Trophoblast cell (in vitro differentiated cells and primary cell): ENCODE measurements at regions not wholly inside any gene's neighbourhood (a gene's known extent, or its start where the extent isn't known, plus 50 kb on each side); places are given as distances from the start of the nearest gene placed in this dataset.

Experiments used
- DNase-seq, 2 donors: peaks; one replicate each; pipeline ENCODE4 v3.0.0-alpha.2; 2016
- H2AFZ ChIP-seq: 2 replicates; pipeline ENCODE4 v1.6.1; 2013; ENCODE audit warnings: low read length, moderate library complexity, mild to moderate bottlenecking; ENCODE audit not compliant: insufficient read depth, poor library complexity
- H2AK5ac ChIP-seq: 2 replicates; pipeline ENCODE4 v1.6.1; 2013; ENCODE audit warnings: mild to moderate bottlenecking, low read length
- H2BK120ac ChIP-seq: 2 replicates; pipeline ENCODE4 v1.6.1; 2013; ENCODE audit warnings: low read length, mild to moderate bottlenecking, moderate library complexity; ENCODE audit not compliant: insufficient read depth, poor library complexity
- H2BK12ac ChIP-seq: 2 replicates; pipeline ENCODE4 v1.6.1; 2013; ENCODE audit warnings: mild to moderate bottlenecking, low read length, moderate library complexity
- H2BK5ac ChIP-seq: 2 replicates; pipeline ENCODE4 v1.6.1; 2013; ENCODE audit warnings: low read length, low read depth, moderate library complexity, mild to moderate bottlenecking; ENCODE audit not compliant: poor library complexity
- H3K14ac ChIP-seq: 2 replicates; pipeline ENCODE4 v1.6.1; 2013; ENCODE audit warnings: mild to moderate bottlenecking, low read length
- H3K18ac ChIP-seq: 2 replicates; pipeline ENCODE4 v1.6.1; 2013; ENCODE audit warnings: mild to moderate bottlenecking, low read length
- H3K23ac ChIP-seq: 2 replicates; pipeline ENCODE4 v1.6.1; 2013; ENCODE audit warnings: low read length
- H3K27ac ChIP-seq: 2 replicates; pipeline ENCODE4 v1.5.1; 2013; ENCODE audit warnings: low read depth, mild to moderate bottlenecking, inconsistent platforms, low read length, moderate library complexity
- H3K27me3 ChIP-seq: 2 replicates; pipeline ENCODE4 v1.6.1; 2013; ENCODE audit warnings: inconsistent platforms, mild to moderate bottlenecking, low read length, moderate library complexity; ENCODE audit not compliant: insufficient read depth
- H3K36me3 ChIP-seq, 2 experiments: 1 replicate in 1 of 2; 2 replicates in 1 of 2; pipeline ENCODE4 v1.6.1; 2013; ENCODE audit warnings: low read length in 2 of 2, mild to moderate bottlenecking in 2 of 2, moderate library complexity in 1 of 2; ENCODE audit not compliant: insufficient read depth in 2 of 2, control insufficient read depth in 1 of 2
- H3K4ac ChIP-seq: 2 replicates; pipeline ENCODE4 v1.6.1; 2013; ENCODE audit warnings: low read depth, mild to moderate bottlenecking, low read length, moderate library complexity
- H3K4me1 ChIP-seq, 2 experiments: 1 replicate in 1 of 2; 2 replicates in 1 of 2; pipeline ENCODE4 v1.6.1; 2013; ENCODE audit warnings: low read length in 2 of 2, mild to moderate bottlenecking in 2 of 2, moderate library complexity in 1 of 2; ENCODE audit not compliant: insufficient read depth in 2 of 2, control insufficient read depth in 1 of 2
- H3K4me2 ChIP-seq: 2 replicates; pipeline ENCODE4 v1.6.1; 2013; ENCODE audit warnings: inconsistent platforms, mild to moderate bottlenecking, low read length, moderate library complexity
- H3K4me3 ChIP-seq: 2 replicates; pipeline ENCODE4 v1.5.1; 2013; ENCODE audit warnings: mild to moderate bottlenecking, low read depth, low read length, inconsistent platforms
- H3K79me1 ChIP-seq: one replicate; pipeline ENCODE4 v1.6.1; 2013; ENCODE audit warnings: low read length
- H3K79me2 ChIP-seq: 2 replicates; pipeline ENCODE4 v1.6.1; 2013; ENCODE audit warnings: low read length, mild to moderate bottlenecking; ENCODE audit not compliant: control insufficient read depth, insufficient read depth, poor library complexity
- H3K9ac ChIP-seq: 2 replicates; pipeline ENCODE4 v1.6.1; 2013; ENCODE audit warnings: mild to moderate bottlenecking, low read length
- H3K9me3 ChIP-seq: 2 replicates; pipeline ENCODE4 v1.6.1; 2013; ENCODE audit warnings: low read depth, mild to moderate bottlenecking, control low read depth, inconsistent platforms, low read length; ENCODE audit not compliant: insufficient read depth
- H4K12ac ChIP-seq: 2 replicates; pipeline ENCODE4 v1.6.1; 2013; ENCODE audit warnings: low read depth, mild to moderate bottlenecking, low read length, moderate library complexity
- H4K8ac ChIP-seq: 2 replicates; pipeline ENCODE4 v1.6.1; 2013; ENCODE audit warnings: low read depth, mild to moderate bottlenecking, low read length, moderate library complexity
- H4K91ac ChIP-seq: one replicate; pipeline ENCODE4 v1.6.1; 2013; ENCODE audit warnings: low read depth, mild to moderate bottlenecking, low read length, moderate library complexity
- WGBS: extraction: QIAGEN DNeasy Blood & Tissue Kit; methylation state at CpG from one replicate; pipeline ENCODE4 v1.1.7; 2013; ENCODE audit warnings: missing lambda C conversion rate; ENCODE audit not compliant: insufficient read length, insufficient coverage; ENCODE audit errors: extremely low coverage; 5-methylcytosine and 5-hydroxymethylcytosine counted together

GRCh38 chr2:121001641-121002040 lies 266.0 kb downstream of the GLI2 start:
- Histone ChIP-seq H3K27ac (no peak overlapping the region), H4K91ac (no peak overlapping the region)

GRCh38 chr2:121002597-121002996 lies 266.9 kb downstream of the GLI2 start:
- H3K27ac ChIP-seq, result no peak overlapping the region
- H3K14ac ChIP-seq, result no peak overlapping the region
- no peak overlapping the region for H3K4me2 ChIP-seq
- no CpG with 5 or more reads among the region's 1 CpG for WGBS
- H2BK12ac ChIP-seq, result no peak overlapping the region
- no peaks in the 10 kb centered on the region for H3K36me3 ChIP-seq
- no peak overlapping the region for H3K4me3 ChIP-seq
- H2AK5ac ChIP-seq, result no peak overlapping the region
- H2BK120ac ChIP-seq, result no peak overlapping the region
- no peak overlapping the region for H2BK5ac ChIP-seq
- H3K79me2 ChIP-seq, result no peaks in the 10 kb centered on the region
- peaks cover 0 to 2% of the 10 kb centered on the region in 2 experiments for H3K4me1 ChIP-seq
- no peak overlapping the region for H4K91ac ChIP-seq
- H3K27me3 ChIP-seq, result no peaks in the 10 kb centered on the region
- H3K4ac ChIP-seq, result no peak overlapping the region
- no peak for DNase-seq
- no peak overlapping the region for H4K8ac ChIP-seq
- H3K79me1 ChIP-seq, result no peaks in the 10 kb centered on the region
- H4K12ac ChIP-seq, result no peak overlapping the region
- no peak overlapping the region for H3K23ac ChIP-seq
- no peaks in the 10 kb centered on the region for H3K9me3 ChIP-seq
- no peak overlapping the region for H3K9ac ChIP-seq
- no peak overlapping the region for H3K18ac ChIP-seq
- H2AFZ ChIP-seq, result no peak overlapping the region

More at GRCh38 chr2:121001641-121002040, 266.0 kb downstream of the GLI2 start:
- peaks cover 0 to 2% of the 10 kb centered on the region in 2 experiments for H3K4me1 ChIP-seq
- no peak overlapping the region for H4K12ac ChIP-seq
- no peaks in the 10 kb centered on the region for H3K27me3 ChIP-seq
- H2BK12ac ChIP-seq, result no peak overlapping the region
- no peaks in the 10 kb centered on the region for H3K36me3 ChIP-seq
- DNase-seq, result no peak
- no peaks in the 10 kb centered on the region for H3K79me1 ChIP-seq
- H3K9ac ChIP-seq, result no peak overlapping the region
- H2BK120ac ChIP-seq, result no peak overlapping the region
- no peak overlapping the region for H3K4me3 ChIP-seq
- H4K8ac ChIP-seq, result no peak overlapping the region
- H2AFZ ChIP-seq, result no peak overlapping the region
- H2BK5ac ChIP-seq, result no peak overlapping the region
- H3K4me2 ChIP-seq, result no peak overlapping the region
- H3K9me3 ChIP-seq, result no peaks in the 10 kb centered on the region
- no peaks in the 10 kb centered on the region for H3K79me2 ChIP-seq
- no peak overlapping the region for H3K18ac ChIP-seq
- no peak overlapping the region for H3K23ac ChIP-seq
- no peak overlapping the region for H3K4ac ChIP-seq
- H3K14ac ChIP-seq, result no peak overlapping the region
- H2AK5ac ChIP-seq, result no peak overlapping the region

- Histone ChIP-seq H3K14ac (no peak overlapping the region), H2AFZ (no peak overlapping the region), H4K91ac (no peak overlapping the region), H3K9ac (no peak overlapping the region), H3K79me1 (no peaks in the 10 kb centered on the region), H3K4me2 (no peak overlapping the region), H3K36me3 (no peaks in the 10 kb centered on the region), H2BK120ac (no peak overlapping the region), H3K23ac (no peak overlapping the region), H3K18ac (no peak overlapping the region), H3K4me3 (no peak overlapping the region), H4K12ac (no peak overlapping the region), H4K8ac (no peak overlapping the region), H3K4ac (no peak overlapping the region), H2AK5ac (no peak overlapping the region), H2BK5ac (no peak overlapping the region), H3K27me3 (no peaks in the 10 kb centered on the region), H3K4me1 (peaks cover 0 to 2% of the 10 kb centered on the region in 2 experiments), H3K9me3 (no peaks in the 10 kb centered on the region), H3K79me2 (no peaks in the 10 kb centered on the region), H3K27ac (no peak overlapping the region), H2BK12ac (no peak overlapping the region)
- WGBS, result no CpG with 5 or more reads among the region's 5 CpGs
- no peak for DNase-seq
These were observed 267.7 kb downstream of the GLI2 start for GRCh38 chr2:121003391-121003790.

DNA sequence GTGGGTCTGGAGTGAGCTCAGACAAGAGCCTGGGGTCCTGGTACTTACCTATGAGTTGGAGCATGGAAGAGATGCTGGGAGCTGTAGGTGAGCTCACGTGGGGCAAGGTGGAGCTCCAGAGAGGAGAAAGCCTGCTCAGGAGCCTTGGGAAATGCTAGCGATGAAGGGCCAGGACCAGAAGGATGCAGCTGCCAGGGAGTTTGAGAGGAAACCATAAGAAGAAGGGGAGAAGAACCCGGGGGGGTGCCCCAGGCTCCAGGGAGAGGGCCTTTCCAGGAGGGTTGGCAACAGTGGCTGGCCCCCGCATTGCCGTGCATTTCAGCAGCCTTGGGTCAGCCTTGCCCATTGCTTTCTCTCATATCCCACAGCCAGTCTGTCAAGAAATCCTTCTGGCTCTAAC lies 268.7 kb downstream of the GLI2 start:
- H3K27ac ChIP-seq, result no peak overlapping the region

More for the DNA sequence above, 268.7 kb downstream of the GLI2 start:
- Histone ChIP-seq H3K9ac (no peak overlapping the region), H3K18ac (no peak overlapping the region), H3K23ac (no peak overlapping the region), H3K4me2 (no peak overlapping the region), H4K91ac (no peak overlapping the region), H4K8ac (no peak overlapping the region), H3K4ac (no peak overlapping the region), H4K12ac (no peak overlapping the region), H3K4me1 (peaks cover 0 to 2% of the 10 kb centered on the region in 2 experiments), H2BK5ac (no peak overlapping the region), H2AK5ac (no peak overlapping the region), H3K27me3 (no peaks in the 10 kb centered on the region), H3K4me3 (no peak overlapping the region), H3K14ac (no peak overlapping the region), H3K9me3 (no peaks in the 10 kb centered on the region), H2BK12ac (no peak overlapping the region), H3K79me2 (no peaks in the 10 kb centered on the region), H3K36me3 (no peaks in the 10 kb centered on the region), H3K79me1 (no peaks in the 10 kb centered on the region), H2AFZ (no peak overlapping the region), H2BK120ac (no peak overlapping the region)
- WGBS, result no CpG with 5 or more reads among the region's 5 CpGs
- DNase-seq, result no peak
